GM19324 (cell line): ENCODE measurements at regions not wholly inside any gene's neighbourhood (a gene's known extent, or its start where the extent isn't known, plus 50 kb on each side); places are given as distances from the start of the nearest gene placed in this dataset.

Experiments
- ATAC-seq: cut with Tn5 transposase; IDR thresholded peaks from one replicate; pipeline ENCODE4 v1.9.1; 2021; ENCODE audit warnings: mild to moderate bottlenecking, moderate library complexity; ENCODE audit not compliant: unreplicated experiment, low FRiP score

- ATAC-seq: peak; percentile 54
These were observed 147.4 kb upstream of the POU2AF2 start for GRCh38 chr11:111098091-111098490.

GRCh38 chr11:111097191-111097590 is 148.3 kb upstream of the POU2AF2 start:
- no peak for ATAC-seq

DNA sequence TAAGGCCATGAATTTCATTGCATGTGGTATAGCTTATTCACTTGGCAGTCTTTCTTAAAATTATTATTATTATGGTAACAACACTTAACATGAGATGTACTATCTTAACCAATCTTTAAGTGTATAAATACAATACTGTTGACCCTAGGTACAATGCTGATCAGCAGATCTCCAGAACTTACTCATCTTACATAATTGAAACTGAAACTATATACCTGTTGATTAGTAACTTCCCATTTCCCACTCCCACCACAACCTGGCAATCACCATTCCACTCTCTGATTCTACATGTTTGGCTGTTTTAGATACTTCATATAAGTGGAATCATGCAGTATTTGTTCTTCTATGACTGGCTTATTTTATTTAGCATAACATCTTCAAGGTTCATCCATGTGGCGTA is 150.2 kb upstream of the POU2AF2 start:
- no peak for ATAC-seq

DNA sequence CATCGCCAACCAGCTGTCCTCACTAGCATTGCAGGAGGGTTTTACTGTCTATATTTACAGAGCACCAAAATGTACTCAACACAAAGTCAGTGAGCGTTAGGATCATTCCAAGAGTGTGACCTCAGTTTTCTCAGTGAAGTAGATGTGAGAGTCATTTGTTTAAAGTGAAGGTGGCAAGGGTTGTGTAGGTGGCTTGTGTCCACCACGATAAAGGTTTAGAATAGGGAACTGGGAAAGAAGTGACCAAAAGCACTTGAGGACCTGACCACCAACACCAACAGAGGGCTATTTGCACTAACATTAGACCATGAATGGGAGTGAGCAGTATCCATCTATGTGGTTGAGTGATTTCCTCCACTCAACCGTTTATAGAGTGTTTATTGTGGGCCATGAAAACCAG is 152.5 kb upstream of the POU2AF2 start:
- no peak for ATAC-seq

DNA sequence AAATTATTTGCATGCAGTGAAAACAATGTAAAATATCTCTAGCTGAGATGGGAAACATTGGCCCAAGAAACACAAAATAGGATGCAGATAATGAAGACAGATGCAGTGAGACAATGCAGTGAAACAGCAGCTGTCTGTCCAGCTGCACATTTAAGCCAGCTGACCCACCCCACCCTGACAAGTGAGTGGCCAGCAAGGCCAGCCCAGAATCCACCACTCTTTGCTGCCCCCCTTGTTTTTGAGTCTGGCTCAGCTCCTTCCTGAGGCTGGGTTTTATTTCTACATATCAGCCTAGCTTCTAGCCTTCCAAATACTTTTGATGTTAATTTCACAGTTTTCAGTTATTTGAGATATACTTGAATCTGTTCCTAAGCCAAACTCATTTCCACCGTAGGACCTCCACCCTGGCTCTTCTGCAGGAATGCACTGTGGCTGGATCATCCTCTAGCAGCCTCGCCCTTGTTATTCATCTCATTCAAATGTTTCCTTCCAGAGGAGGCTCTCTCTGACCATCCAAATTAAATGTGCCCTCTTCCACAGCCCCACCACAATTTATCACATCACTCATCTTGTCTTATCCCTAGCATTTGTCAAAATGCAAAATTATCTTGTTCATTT is 154.1 kb upstream of the POU2AF2 start:
- no peak for ATAC-seq

DNA sequence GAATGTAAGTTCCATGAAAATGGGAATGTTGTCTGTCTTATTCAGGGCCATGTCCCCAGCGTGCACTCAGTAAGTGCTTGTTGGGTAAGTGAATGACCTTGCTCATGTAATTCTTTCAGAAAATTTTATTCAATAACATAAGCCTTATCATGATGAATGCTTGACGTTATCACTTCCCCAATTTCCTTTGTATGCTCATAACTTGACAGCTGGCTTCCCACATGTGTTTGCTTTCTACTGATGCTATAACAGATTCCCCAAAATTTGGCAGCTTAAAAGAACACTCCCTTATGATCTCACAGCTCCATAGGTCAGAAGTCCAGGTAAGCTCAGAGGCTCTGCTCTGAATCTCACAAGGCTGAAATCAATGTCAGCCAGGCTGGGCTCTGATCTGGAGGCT is 155.8 kb upstream of the POU2AF2 start:
- ATAC-seq: no peak

DNA sequence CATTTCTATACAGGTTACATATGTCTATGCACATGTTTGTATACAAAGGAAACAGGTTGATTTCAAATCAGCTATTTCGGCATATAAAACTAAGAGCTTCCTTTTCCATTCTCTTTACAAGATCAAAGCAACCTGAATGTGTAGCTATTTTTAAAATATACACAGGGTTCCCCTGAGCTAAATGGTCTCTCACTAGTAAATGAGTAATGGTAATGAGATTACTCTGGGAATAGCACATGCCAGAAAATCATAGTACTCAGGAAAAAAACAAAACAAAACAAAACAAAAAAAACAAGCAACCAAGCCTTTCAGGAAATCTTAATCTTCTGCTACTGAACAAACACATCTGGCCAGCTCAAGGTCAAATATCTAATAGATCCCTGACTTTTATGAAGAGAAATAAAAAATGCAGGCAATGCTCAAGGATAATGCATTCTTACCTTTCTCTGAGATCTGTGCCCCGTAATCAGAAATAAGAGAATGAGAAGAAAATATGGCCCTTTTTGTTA is 156.6 kb upstream of the POU2AF2 start:
- ATAC-seq: no peak

- no peak for ATAC-seq
These were observed 159.5 kb upstream of the POU2AF2 start for GRCh38 chr11:111086058-111086457.

DNA sequence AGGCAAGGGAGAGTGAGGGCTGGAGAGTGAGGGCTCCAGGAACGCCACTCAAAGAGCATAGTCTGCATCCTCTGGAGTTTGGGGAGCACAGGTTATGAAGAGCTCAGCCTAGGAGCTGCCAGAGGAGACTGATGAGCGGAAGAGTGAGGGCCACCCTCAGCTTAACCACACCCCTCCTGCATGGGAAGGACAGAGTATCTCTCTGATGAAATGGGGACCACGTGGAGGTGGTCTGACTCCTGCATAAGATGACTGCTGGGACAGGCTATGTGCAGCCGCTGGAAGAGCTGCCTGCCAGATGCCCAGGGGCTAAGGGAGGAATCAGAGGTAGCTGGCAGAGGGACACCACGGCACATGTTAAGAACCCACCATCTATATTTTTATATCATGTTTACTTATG is 162.9 kb upstream of the POU2AF2 start:
- no peak for ATAC-seq

GRCh38 chr11:111081021-111081511 is 164.5 kb upstream of the POU2AF2 start:
- no peak for ATAC-seq

DNA sequence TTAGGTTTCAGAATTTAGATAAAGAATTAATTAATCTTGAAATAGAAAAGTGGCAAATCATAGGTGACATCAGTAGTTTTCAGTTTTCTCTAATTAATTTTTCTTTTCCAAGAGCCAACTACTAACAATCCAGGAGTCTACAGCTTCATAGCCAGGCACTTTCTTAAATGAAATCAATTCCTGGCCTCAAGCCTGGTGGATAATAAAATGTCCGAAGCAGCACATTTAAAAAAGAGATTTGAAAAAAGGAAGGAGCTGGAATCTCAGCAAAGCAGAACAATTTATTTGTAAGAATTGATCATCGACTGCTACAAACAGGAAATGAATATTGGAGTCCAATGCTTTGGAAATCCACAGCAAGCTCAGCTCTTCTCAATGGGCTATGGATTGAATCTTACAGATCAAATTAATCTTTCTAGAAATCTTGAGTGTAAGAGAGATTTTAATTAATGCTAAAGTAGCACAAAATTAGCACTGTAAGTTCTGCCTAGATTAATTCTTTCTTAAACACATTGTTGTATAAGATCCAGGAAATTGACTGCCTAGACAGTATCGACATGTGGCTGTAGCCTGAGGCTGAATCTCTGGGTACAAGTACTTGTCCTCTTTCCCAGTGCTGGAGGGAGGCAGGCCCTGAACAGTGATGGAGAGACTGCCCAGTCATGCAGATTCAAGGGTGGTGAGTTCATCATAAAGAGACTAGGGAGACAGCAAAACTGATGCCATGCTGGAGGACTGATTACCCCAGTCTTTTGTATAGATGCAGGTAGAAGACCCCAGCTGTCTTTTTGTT is 167.8 kb upstream of the POU2AF2 start:
- ATAC-seq: no peak

DNA sequence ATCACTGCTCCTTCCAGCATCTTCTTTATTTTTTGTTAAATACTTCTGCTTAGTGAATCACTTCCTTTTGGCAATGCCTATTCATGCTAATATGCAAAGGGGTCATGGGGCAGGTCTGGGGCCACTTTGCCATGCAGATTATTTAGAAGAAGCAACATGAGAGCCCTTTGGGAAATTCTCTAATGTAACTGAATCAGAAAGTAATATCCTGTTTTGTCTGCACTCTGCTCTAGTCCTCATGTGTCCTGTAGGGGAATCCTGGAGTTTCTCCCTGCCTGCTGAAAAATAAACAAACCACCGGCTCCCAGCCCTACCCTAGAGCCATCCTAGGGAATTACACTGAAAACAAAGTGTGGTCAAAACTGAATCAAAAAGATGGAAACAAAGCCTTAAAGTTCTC is 176.5 kb upstream of the POU2AF2 start:
- no peak for ATAC-seq

- ATAC-seq: no peak
These were observed 177.5 kb upstream of the POU2AF2 start for GRCh38 chr11:111067994-111068393.

DNA sequence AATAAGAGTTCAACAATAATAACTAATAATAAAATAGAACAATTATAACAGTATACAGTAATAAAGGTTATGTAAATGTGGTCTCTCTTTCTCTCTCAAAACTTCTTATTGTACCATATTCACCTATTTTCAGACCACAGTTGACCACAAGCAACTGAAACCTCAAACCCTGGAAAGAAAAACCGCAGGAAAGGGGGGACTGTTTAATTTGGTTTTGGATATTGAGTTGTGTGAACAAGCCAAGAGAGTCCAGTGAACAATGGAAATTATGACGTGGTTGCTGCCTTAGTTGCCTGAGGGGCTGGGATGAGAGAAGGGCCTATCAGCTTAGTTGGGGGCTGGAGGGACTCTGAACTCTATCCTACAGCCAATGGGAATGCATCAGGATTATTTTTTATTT is 178.7 kb upstream of the POU2AF2 start:
- no peak for ATAC-seq

GRCh38 chr11:111063726-111064517 is 181.6 kb upstream of the POU2AF2 start:
- ATAC-seq: no peak

DNA sequence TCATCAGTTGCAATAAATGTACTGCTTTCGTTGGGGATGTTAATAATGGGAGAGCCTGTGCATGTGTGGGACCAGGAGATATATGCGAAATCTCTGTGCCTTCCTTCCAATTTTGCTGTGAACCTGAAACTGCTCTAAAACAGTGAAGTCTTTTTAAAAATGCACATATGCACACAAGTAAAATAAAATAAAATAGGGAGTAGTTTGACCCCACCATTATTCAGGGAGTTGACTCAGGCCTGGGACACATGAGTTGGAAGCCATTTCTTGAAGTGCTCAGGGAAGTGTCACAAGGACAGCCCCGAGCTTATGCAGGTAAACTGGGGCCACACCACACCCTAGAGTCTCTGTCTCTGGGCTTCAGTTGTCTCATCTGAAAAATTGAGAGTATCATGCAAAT is 183.1 kb upstream of the POU2AF2 start:
- no peak for ATAC-seq

- no peak for ATAC-seq
These were observed 185.8 kb upstream of the POU2AF2 start for GRCh38 chr11:111059726-111060125.

DNA sequence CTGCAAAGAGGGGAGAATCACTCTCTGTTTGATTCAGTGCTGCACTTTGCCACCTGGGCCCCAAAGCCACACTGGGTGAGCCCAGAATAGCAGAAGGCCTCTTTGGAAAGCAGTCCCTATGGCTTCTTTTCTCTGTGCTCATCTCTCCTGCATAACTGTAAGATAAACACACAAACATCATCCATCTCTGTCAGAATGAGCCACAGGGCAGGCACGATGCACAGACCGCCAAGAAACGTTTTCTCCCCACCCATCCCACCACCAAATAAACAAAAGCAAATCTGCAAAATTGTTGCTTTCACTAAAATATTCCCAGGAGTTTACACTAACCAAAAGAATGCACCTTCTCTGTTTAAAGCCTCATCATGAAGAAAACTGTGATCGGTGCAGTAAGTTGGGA is 196.4 kb upstream of the POU2AF2 start:
- ATAC-seq: no peak

DNA sequence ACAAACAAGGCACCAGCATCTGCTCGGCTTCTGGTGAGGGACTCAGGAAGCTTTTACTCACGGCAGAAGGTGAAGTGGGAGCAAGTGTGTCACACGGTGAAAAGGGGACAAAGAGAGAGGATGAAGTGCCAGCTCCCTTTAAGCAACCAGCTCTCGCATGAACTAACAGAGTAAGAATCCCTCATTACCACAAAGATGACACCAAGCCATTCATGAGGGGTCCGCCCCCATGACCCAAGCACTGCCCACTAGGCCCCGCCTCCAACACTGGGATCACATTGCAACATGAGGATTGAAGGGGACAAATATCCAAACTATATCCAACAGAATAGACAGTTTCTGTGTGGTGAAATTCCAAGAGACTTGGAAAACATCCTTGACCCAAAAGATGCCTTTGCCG is 198.2 kb upstream of the POU2AF2 start:
- ATAC-seq: no peak

DNA sequence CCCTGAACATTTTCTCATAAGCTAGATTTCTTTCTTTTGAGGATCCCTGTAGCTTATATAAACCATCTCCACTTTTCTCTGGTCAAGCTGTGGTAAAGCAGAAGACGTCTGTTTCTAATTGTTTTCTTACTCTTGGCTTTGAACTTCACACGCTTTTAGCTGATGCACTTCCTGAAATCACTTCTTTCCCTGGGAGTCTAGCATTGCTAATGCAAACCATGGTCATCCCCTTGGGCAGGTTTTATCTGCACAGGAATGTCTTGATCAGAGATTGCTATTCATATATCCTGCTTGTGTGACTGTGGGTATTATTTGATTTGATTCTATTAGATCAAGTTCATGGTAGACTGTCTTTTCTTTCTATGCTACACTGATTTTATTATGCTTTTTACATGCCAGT is 199.2 kb upstream of the POU2AF2 start:
- no peak for ATAC-seq

DNA sequence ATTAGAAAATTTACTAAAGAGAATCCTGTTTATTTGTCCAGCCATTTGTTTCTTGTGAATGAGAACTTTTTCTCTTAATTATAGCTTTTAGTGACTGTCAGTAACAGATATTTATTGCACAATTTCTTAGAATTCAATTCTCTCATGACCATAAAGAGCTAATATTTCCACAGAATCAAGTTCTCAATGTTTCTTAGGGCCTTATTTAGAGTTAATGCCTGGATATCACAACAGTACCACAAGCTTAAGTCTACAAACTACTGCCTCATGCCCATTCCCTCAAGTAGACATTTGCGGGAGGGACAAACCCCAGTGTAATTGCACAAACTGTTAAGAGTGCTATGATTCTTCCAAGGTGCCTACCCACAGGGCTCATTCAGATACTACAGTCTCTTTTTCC is 199.7 kb upstream of the POU2AF2 start:
- ATAC-seq: no peak
